K562 (cell line): ENCODE measurements at regions not wholly inside any gene's neighbourhood (a gene's known extent, or its start where the extent isn't known, plus 50 kb on each side); places are given as distances from the start of the nearest gene placed in this dataset.

Experiments used
- ATAC-seq: fragments of 200-7000 bp; cut with Tn5 transposase; 3 replicates; pipeline ENCODE4 v1.9.1; 2020; ENCODE audit warnings: moderate library complexity
- BruUV-seq: library from RNA; stranded (reverse); fragments of 400-500 nt; replicated peaks from 2 replicates; lab custom pipeline; 2021; lab: Mats Ljungman, UMichigan
- CTCF ChIA-PET: fragments of 300-600 bp; formaldehyde crosslinking; extraction: SDS; loops from one replicate; lab custom pipeline; 2021; ENCODE audit warnings: low intra/inter-chr PET ratio; lab: Yijun Ruan, JAX
- POLR2A ChIA-PET: fragments of 300-600, 350-650 bp; sonication (Branson Sonifier 250); formaldehyde crosslinking; extraction: SDS; loops from one replicate; lab custom pipeline; 2021; ENCODE audit warnings: antibody characterized with exemption, inconsistent platforms; lab: Yijun Ruan, JAX
- DNase-seq, 4 experiments: peaks; one replicate each; pipeline versions ENCODE4 v3.0.0 to v3.0.0-alpha.2; 2011 to 2018; ENCODE audit warnings: low spot score in 3 of 4, mixed read lengths in 3 of 4; ENCODE audit errors: extremely low read depth in 1 of 4
- FAIRE-seq: peaks from 2 replicates; lab custom pipeline; 2011; peaks lifted over from hg19 to GRCh38; lab: Jason Lieb, UNC
- H2AFZ ChIP-seq: 2 replicates; pipeline ENCODE4 v1.6.0; 2011; ENCODE audit warnings: low read depth, low read length, control low read depth, inconsistent platforms
- H3K27ac ChIP-seq: fragments of 200-600 bp; 3 replicates; pipeline ENCODE4 v1.8.0; 2011; ENCODE audit warnings: low read depth, mild to moderate bottlenecking, control low read depth, inconsistent platforms, low read length, moderate library complexity, mixed read lengths; ENCODE audit errors: extremely low read depth
- H3K27me3 ChIP-seq, 2 experiments: fragments of 300-600 bp in 1 of 2; 2 replicates in 1 of 2; 3 replicates in 1 of 2; pipeline versions ENCODE4 v1.6.0 to v1.8.0; 2011; ENCODE audit warnings: inconsistent platforms in 2 of 2, low read length in 2 of 2, mild to moderate bottlenecking in 1 of 2, mixed read lengths in 1 of 2, moderate library complexity in 1 of 2; ENCODE audit not compliant: control insufficient read depth in 2 of 2, insufficient read depth in 2 of 2
- H3K36me3 ChIP-seq: fragments of 300-600 bp; 3 replicates; pipeline ENCODE4 v1.8.0; 2011; ENCODE audit warnings: mild to moderate bottlenecking, low read length, inconsistent platforms; ENCODE audit not compliant: control insufficient read depth, insufficient read depth
- H3K4me1 ChIP-seq, 2 experiments: fragments of 200-600 bp in 1 of 2; replicated peaks in 1 of 2; 2 replicates in 1 of 2; 3 replicates in 1 of 2; pipeline versions ENCODE4 v1.5.1 to v1.8.0; 2011; ENCODE audit warnings: inconsistent platforms in 2 of 2, low read length in 2 of 2, mild to moderate bottlenecking in 1 of 2, mixed read lengths in 1 of 2, moderate library complexity in 1 of 2; ENCODE audit not compliant: control insufficient read depth in 2 of 2, insufficient read depth in 2 of 2
- H3K4me2 ChIP-seq: 2 replicates; pipeline ENCODE4 v1.6.1; 2011; ENCODE audit warnings: low read length, control low read depth, inconsistent platforms, mixed read lengths; ENCODE audit not compliant: insufficient read depth
- H3K4me3 ChIP-seq: fragments of 200-600 bp; sonication (generic), shearing (Covaris generic); 2 replicates; pipeline ENCODE4 v1.5.1; 2016; ENCODE audit warnings: control low read depth, inconsistent platforms
- H3K79me2 ChIP-seq: fragments of 200-600 bp; 3 replicates; pipeline ENCODE4 v1.8.0; 2011; ENCODE audit warnings: low read length, inconsistent platforms; ENCODE audit not compliant: control insufficient read depth, insufficient read depth
- H3K9ac ChIP-seq, 2 experiments: 2 replicates each; pipeline versions ENCODE4 v1.6.0 to v1.6.1; 2011; ENCODE audit warnings: low read depth in 2 of 2, low read length in 2 of 2, control low read depth in 1 of 2, inconsistent platforms in 1 of 2, mild to moderate bottlenecking in 1 of 2, mixed read lengths in 1 of 2; ENCODE audit not compliant: insufficient read depth in 1 of 2
- H3K9me1 ChIP-seq: one replicate; pipeline ENCODE4 v1.6.0; 2011; ENCODE audit warnings: inconsistent platforms, mild to moderate bottlenecking, low read length, moderate library complexity; ENCODE audit not compliant: control insufficient read depth, insufficient read depth
- H3K9me3 ChIP-seq: replicated peaks from 2 replicates; pipeline ENCODE4 v1.5.1; 2011; ENCODE audit warnings: low read depth, low read length, inconsistent platforms; ENCODE audit not compliant: control insufficient read depth, insufficient read depth
- H4K20me1 ChIP-seq: replicated peaks from 2 replicates; pipeline ENCODE4 v1.6.1; 2011; ENCODE audit warnings: low read length, inconsistent platforms, mixed read lengths; ENCODE audit not compliant: control insufficient read depth, insufficient read depth
- COPS2 ChIP-seq: fragments of 450-650 bp; conservative IDR thresholded peaks from 2 replicates; pipeline ENCODE4 v1.6.1; 2016; ENCODE audit warnings: mild to moderate bottlenecking, moderate library complexity
- MBD2 ChIP-seq: sonication (generic); IDR thresholded peaks from 2 replicates; pipeline ENCODE4 v1.6.1; 2016; ENCODE audit warnings: low read depth, borderline replicate concordance
- ZKSCAN8 ChIP-seq: fragments of 200-800 bp; sonication (Bioruptor generic); IDR thresholded peaks from 2 replicates; pipeline ENCODE4 v1.6.1; 2016; ENCODE audit warnings: missing genetic modification characterization, missing compliant biosample characterization
- ZNF444 ChIP-seq: fragments of 250-450 bp; sonication (Bioruptor Pico); IDR thresholded peaks from 2 replicates; pipeline ENCODE4 v1.4.0; 2020; ENCODE audit warnings: mild to moderate bottlenecking, moderate library complexity
- ZNF717 ChIP-seq: fragments of 250-450 bp; sonication (Bioruptor Pico); IDR thresholded peaks from 2 replicates; pipeline ENCODE4 v1.5.0; 2021
- WGBS: fragments of 100-300 bp; shearing (Covaris generic); methylation state at CpG from one replicate; pipeline ENCODE4 v1.1.6; 2016; ENCODE audit warnings: low coverage, mixed read lengths; ENCODE audit not compliant: insufficient coverage; ENCODE audit errors: missing lambda C conversion rate; 5-methylcytosine and 5-hydroxymethylcytosine counted together
- in situ Hi-C: fragments of 300-500 bp; cut with MboI; formaldehyde crosslinking; loops from 4 replicates; pipeline ENCODE4 v1.15.0; 2018; ENCODE audit warnings: inconsistent platforms, mixed read lengths
- intact Hi-C: fragments of 100-400 bp; cut with micrococcal nuclease; formaldehyde crosslinking; loops from 2 replicates; pipeline ENCODE4 v1.14.2; 2022
- TF ChIP-seq, protein P1 (sequence below), 2 experiments: IDR thresholded peaks in 1 of 2; conservative IDR thresholded peaks in 1 of 2; 2 replicates each; pipeline ENCODE4 v1.6.1; 2016; ENCODE audit warnings: low read depth in 2 of 2, mild to moderate bottlenecking in 1 of 2, missing compliant biosample characterization in 1 of 2, missing genetic modification characterization in 1 of 2, moderate library complexity in 1 of 2

DNA sequence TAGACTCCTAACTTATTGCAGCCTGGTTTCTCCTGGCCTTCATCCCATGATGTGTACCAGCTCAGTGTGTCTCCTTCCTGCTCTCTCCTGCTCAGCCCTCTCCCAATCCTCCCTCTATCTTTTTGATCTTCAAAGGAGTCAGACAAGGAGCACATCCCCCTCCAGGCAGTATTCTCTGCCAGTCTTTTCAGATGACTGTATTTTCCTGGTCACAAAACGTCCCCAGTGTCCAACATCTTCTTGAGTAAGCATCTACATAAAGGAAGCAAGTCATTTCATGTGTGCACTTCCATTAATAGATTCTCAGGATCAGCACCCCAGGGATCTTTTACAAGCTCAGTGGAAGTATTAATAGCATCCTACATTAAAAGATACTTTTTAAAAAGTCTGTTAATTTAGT is 148.9 kb upstream of the THBS1 start:
- Histone ChIP-seq H3K36me3 (no peaks in the 10 kb centered on the region), H3K4me2 (no peak overlapping the region), H4K20me1 (no peaks in the 10 kb centered on the region), H2AFZ (no peak overlapping the region), H3K27me3 (peaks cover 0 to 4% of the 10 kb centered on the region in 2 experiments; a peak in 3 of 5 replicates)
- BruUV-seq = no TSS peak
- POLR2A ChIA-PET = no interaction called here
- no peak for FAIRE-seq
- WGBS = 0% methylated on average over 1 of the region's 1 CpG
- no peak for TF ChIP-seq MBD2
- TF ChIP-seq, protein P1, sequence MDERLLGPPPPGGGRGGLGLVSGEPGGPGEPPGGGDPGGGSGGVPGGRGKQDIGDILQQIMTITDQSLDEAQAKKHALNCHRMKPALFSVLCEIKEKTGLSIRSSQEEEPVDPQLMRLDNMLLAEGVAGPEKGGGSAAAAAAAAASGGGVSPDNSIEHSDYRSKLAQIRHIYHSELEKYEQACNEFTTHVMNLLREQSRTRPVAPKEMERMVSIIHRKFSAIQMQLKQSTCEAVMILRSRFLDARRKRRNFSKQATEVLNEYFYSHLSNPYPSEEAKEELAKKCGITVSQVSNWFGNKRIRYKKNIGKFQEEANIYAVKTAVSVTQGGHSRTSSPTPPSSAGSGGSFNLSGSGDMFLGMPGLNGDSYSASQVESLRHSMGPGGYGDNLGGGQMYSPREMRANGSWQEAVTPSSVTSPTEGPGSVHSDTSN (CRISPR knock-in tag; IDR thresholded peaks at IDR 0.05; ENCODE audit: low read depth) = no peak
- TF ChIP-seq, protein P1 (tag; conservative IDR thresholded peaks at IDR 0.05; ENCODE audit: low read depth) = no peak
- TF ChIP-seq ZNF717 (CRISPR knock-in tag) = no peak
- TF ChIP-seq ZKSCAN8 (CRISPR knock-in tag) = no peak
- no peak for TF ChIP-seq COPS2
- TF ChIP-seq ZNF444 (CRISPR knock-in tag) = no peak
- TF ChIP-seq, all 486 proteins: peak for 0
- DNase-seq (no peak), ATAC-seq (no peak)
- intact Hi-C loops = loop anchor here (10.0 kb wide), 1 partner anchor 257 kb away; no protein-coding TSS in a partner anchor
- CTCF ChIA-PET = no interaction called here
- H3K4me3 ChIP-seq = no peak overlapping the region
- H3K9ac ChIP-seq = no peak overlapping the region
- H3K4me1 ChIP-seq = peaks cover 0 to 11% of the 10 kb centered on the region in 2 experiments; a peak in 4 of 5 replicates
- H3K9me1 ChIP-seq = peaks cover 4% of the 10 kb centered on the region
- H3K9me3 ChIP-seq = no peaks in the 10 kb centered on the region
- in situ Hi-C loops = no loop called here
- no peak overlapping the region for H3K27ac ChIP-seq
- no peaks in the 10 kb centered on the region for H3K79me2 ChIP-seq
